ENCODE measurements at regions not wholly inside any gene's neighbourhood (a gene's known extent, or its start where the extent isn't known, plus 50 kb on each side); places are given as distances from the start of the nearest gene placed in this dataset.

DNA sequence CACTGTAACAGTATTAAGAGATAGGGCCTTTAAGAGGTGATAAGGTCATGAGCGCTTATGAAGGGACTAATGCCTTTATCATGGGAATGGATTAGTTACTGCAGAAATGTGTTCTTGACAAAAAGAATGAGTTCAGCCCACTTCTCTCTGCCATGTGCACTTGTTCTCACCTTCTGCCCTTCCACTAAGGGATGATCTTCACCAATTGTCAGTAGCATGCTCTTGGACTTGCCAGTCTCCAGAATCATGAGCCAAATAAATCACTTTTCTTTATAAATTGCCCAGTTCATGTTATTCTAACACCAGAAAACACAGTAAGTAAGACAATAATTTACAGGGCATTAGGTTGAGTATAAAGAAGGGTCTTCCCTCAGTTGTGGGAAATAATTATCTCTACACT, 189.1 kb downstream of the CRPPA start:
- TF ChIP-seq, protein P1, sequence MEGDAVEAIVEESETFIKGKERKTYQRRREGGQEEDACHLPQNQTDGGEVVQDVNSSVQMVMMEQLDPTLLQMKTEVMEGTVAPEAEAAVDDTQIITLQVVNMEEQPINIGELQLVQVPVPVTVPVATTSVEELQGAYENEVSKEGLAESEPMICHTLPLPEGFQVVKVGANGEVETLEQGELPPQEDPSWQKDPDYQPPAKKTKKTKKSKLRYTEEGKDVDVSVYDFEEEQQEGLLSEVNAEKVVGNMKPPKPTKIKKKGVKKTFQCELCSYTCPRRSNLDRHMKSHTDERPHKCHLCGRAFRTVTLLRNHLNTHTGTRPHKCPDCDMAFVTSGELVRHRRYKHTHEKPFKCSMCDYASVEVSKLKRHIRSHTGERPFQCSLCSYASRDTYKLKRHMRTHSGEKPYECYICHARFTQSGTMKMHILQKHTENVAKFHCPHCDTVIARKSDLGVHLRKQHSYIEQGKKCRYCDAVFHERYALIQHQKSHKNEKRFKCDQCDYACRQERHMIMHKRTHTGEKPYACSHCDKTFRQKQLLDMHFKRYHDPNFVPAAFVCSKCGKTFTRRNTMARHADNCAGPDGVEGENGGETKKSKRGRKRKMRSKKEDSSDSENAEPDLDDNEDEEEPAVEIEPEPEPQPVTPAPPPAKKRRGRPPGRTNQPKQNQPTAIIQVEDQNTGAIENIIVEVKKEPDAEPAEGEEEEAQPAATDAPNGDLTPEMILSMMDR (IDR thresholded peaks at IDR 0.05; ENCODE audit: low read length), result no peak
- no peak for TF ChIP-seq EZH2phosphoT487 (IDR thresholded peaks at IDR 0.05; ENCODE audit: low read length)

Data from MM.1S (cell line).